ENCODE measurements at regions not wholly inside any gene's neighbourhood (a gene's known extent, or its start where the extent isn't known, plus 50 kb on each side); places are given as distances from the start of the nearest gene placed in this dataset.

GRCh38 chr7:53087274-53087673 is 51.8 kb downstream of the POM121L12 start:
- no peaks in the 10 kb centered on the region for H3K9me3 ChIP-seq (ENCODE audit: control insufficient read depth, insufficient read depth, low read depth, low read length)
- TF ChIP-seq MZF1 (tag by site-specific recombination; IDR thresholded peaks at IDR 0.05; ENCODE audit: borderline replicate concordance) (no peak), TSHZ1 (tag by site-specific recombination; IDR thresholded peaks at IDR 0.05; ENCODE audit: borderline replicate concordance) (no peak), ELK4 (IDR thresholded peaks at IDR 0.05; ENCODE audit: borderline replicate concordance, low read depth, low read length) (no peak), ZNF664 (tag by site-specific recombination; IDR thresholded peaks at IDR 0.05) (no peak), ZNF791 (tag by site-specific recombination; IDR thresholded peaks at IDR 0.05) (no peak), YY1 (tag by site-specific recombination; IDR thresholded peaks at IDR 0.05) (no peak)
- CTCF ChIA-PET = no interaction called here
- H3K4me3 ChIP-seq (ENCODE audit: low read depth, low read length) = no peak overlapping the region
- H3K36me3 ChIP-seq (ENCODE audit: control insufficient read depth in 2 of 2, insufficient read depth in 1 of 2, low read length in 2 of 2) = no peaks in the 10 kb centered on the region
- no peak overlapping the region for H3K27ac ChIP-seq (ENCODE audit: extremely low read depth, low read depth, low read length)
- POLR2A ChIA-PET = no interaction called here
- H3K4me1 ChIP-seq (ENCODE audit: control insufficient read depth, insufficient read depth, low read length) = no peaks in the 10 kb centered on the region

- no peaks in the 10 kb centered on the region for H3K36me3 ChIP-seq (ENCODE audit: control insufficient read depth in 2 of 2, insufficient read depth in 1 of 2, low read length in 2 of 2)
- CTCF ChIA-PET = no interaction called here
- H3K4me3 ChIP-seq (ENCODE audit: low read depth, low read length) = no peak overlapping the region
- H3K9me3 ChIP-seq (ENCODE audit: control insufficient read depth, insufficient read depth, low read depth, low read length) = no peaks in the 10 kb centered on the region
- no peak overlapping the region for H3K27ac ChIP-seq (ENCODE audit: extremely low read depth, low read depth, low read length)
- H3K4me1 ChIP-seq (ENCODE audit: control insufficient read depth, insufficient read depth, low read length) = no peaks in the 10 kb centered on the region
- POLR2A ChIA-PET = no interaction called here
- TF ChIP-seq ZNF768 (tag by site-specific recombination; IDR thresholded peaks at IDR 0.05) = no peak
- no peak for TF ChIP-seq ZNF501 (tag by site-specific recombination; IDR thresholded peaks at IDR 0.05)
- TF ChIP-seq ZNF398 (tag by site-specific recombination; IDR thresholded peaks at IDR 0.05) = no peak
- no peak for TF ChIP-seq ZNF776 (tag by site-specific recombination; IDR thresholded peaks at IDR 0.05; ENCODE audit: borderline replicate concordance)
- no peak for TF ChIP-seq ZNF629 (tag by site-specific recombination; IDR thresholded peaks at IDR 0.05)
- TF ChIP-seq ZNF585B (tag by site-specific recombination; IDR thresholded peaks at IDR 0.05) = no peak
Measured at GRCh38 chr7:53094191-53094590, 58.8 kb downstream of the POM121L12 start.

DNA sequence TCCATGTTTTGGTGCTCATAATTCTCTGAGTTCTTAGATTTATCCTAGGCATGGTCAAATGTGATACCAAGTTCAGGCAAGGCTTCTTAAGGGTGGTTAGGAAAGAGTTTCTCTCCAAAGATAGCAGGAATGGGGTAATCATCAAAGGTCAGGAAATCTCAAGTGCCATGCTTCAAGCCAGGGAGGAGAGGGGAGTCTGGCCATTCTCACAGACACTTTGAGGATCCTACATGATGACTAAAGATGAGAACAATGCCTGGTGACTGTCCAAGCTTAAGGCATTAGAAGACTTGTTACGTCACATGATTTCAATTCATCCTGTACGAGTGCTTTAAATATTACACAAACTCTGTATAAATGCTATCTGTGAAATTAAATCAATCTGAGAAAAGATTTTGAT is 59.4 kb downstream of the POM121L12 start:
- ChIA-PET POLR2A (no interaction called here), CTCF (no interaction called here)
- H3K27ac ChIP-seq (ENCODE audit: extremely low read depth, low read depth, low read length) = no peak overlapping the region
- TF ChIP-seq ZNF560 (tag by site-specific recombination; IDR thresholded peaks at IDR 0.05; ENCODE audit: borderline replicate concordance) (no peak), ZNF324 (tag by site-specific recombination; IDR thresholded peaks at IDR 0.05) (no peak), ZNF416 (tag by site-specific recombination; IDR thresholded peaks at IDR 0.05) (no peak), ZNF658 (tag by site-specific recombination; IDR thresholded peaks at IDR 0.05) (no peak), ZNF664 (tag by site-specific recombination; IDR thresholded peaks at IDR 0.05) (no peak), ZBTB21 (tag by site-specific recombination; IDR thresholded peaks at IDR 0.05) (no peak)
- H3K36me3 ChIP-seq (ENCODE audit: control insufficient read depth in 2 of 2, insufficient read depth in 1 of 2, low read length in 2 of 2) = no peaks in the 10 kb centered on the region
- no peak overlapping the region for H3K4me3 ChIP-seq (ENCODE audit: low read depth, low read length)
- H3K4me1 ChIP-seq (ENCODE audit: control insufficient read depth, insufficient read depth, low read length) = no peaks in the 10 kb centered on the region
- H3K9me3 ChIP-seq (ENCODE audit: control insufficient read depth, insufficient read depth, low read depth, low read length) = no peaks in the 10 kb centered on the region
